AG09309 (cell line): ENCODE measurements at regions not wholly inside any gene's neighbourhood (a gene's known extent, or its start where the extent isn't known, plus 50 kb on each side); places are given as distances from the start of the nearest gene placed in this dataset.

ENCODE experiments used
- DNase-seq: peaks from one replicate; pipeline ENCODE4 v3.0.0-alpha.2; 2010; ENCODE audit warnings: low read depth
- H3K4me3 ChIP-seq: 2 replicates; pipeline ENCODE4 v1.5.1; 2011; ENCODE audit warnings: mild to moderate bottlenecking, low read depth, low read length, moderate library complexity; ENCODE audit not compliant: control insufficient read depth
- TF ChIP-seq, protein P1 (sequence below): IDR thresholded peaks from 2 replicates; pipeline ENCODE4 v1.5.1; 2011; ENCODE audit warnings: mild to moderate bottlenecking, low read depth, low read length, inconsistent platforms; ENCODE audit not compliant: insufficient read depth, control insufficient read depth; ENCODE audit errors: missing control alignments

DNA sequence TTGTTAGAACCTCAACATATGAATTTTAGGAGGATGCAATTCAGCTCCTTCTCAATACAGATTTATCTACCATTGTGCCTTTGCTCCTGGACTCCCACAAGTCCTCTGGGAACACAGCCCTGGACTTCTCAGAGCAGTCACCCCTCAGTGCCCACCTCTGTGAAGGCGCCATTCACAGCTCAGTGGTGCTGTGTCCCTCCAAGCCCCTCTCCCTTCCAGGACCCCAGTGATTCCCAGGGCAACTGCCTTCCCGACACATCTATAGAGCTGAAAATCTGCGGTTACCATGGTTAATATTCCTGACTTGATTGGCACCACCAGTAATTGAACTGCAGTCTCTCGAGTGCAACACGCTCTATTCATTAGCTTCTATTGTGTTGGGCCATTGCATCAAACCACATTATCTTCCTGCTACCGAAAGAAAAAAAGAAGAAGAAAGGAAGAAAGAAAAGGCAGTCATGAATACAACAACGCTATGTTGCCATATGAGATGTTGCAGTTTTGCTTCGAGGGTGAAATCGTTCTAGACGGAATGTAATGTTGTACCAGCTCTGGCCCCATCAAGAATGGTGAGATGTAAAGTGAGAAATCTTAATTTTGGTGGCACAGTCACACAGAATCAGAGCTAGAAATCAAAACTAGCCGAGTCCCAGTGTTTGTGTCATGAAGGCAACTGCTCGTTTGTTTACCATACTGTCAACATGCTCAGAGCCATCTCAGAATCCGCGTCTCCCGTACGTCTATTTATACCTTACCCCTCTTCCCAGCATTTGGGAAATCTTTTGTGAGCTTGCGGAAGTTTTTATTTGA lies 524.0 kb upstream of the ID2 start:
- TF ChIP-seq, protein P1, sequence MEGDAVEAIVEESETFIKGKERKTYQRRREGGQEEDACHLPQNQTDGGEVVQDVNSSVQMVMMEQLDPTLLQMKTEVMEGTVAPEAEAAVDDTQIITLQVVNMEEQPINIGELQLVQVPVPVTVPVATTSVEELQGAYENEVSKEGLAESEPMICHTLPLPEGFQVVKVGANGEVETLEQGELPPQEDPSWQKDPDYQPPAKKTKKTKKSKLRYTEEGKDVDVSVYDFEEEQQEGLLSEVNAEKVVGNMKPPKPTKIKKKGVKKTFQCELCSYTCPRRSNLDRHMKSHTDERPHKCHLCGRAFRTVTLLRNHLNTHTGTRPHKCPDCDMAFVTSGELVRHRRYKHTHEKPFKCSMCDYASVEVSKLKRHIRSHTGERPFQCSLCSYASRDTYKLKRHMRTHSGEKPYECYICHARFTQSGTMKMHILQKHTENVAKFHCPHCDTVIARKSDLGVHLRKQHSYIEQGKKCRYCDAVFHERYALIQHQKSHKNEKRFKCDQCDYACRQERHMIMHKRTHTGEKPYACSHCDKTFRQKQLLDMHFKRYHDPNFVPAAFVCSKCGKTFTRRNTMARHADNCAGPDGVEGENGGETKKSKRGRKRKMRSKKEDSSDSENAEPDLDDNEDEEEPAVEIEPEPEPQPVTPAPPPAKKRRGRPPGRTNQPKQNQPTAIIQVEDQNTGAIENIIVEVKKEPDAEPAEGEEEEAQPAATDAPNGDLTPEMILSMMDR, result no peak
- no peak for DNase-seq

GRCh38 chr2:8158711-8159110 lies 523.1 kb upstream of the ID2 start:
- TF ChIP-seq, protein P1, result no peak
- H3K4me3 ChIP-seq, result no peak overlapping the region
- no peak for DNase-seq

More for the DNA sequence above, 524.0 kb upstream of the ID2 start:
- no peak overlapping the region for H3K4me3 ChIP-seq

GRCh38 chr2:8159211-8159965 lies 522.5 kb upstream of the ID2 start:
- H3K4me3 ChIP-seq, result no peak overlapping the region
- TF ChIP-seq, protein P1, result no peak
- DNase-seq, result no peak

- H3K4me3 ChIP-seq, result no peak overlapping the region
- no peak for DNase-seq
- TF ChIP-seq, protein P1, result no peak
Measured at GRCh38 chr2:8159966-8160603, 521.8 kb upstream of the ID2 start.

DNA sequence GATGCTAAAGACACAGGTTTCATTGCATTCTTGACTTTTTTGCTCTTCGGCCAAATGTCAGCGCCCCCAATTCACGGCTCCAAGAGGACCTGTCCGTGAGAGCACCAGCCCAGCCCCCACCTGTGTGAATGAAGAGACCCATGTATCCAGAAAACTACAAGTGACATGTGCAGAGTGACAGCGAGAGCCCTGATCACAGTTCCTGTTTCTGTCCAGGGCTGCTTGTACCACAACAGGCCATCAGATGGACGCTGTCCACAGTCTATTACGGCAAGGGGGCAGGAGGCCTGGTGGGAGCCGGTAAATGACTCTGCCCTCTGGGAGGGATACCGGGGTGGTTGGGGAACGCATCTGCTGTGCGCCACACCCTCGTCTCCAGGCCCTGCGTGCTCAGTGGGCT lies 520.9 kb upstream of the ID2 start:
- DNase-seq, result no peak
- H3K4me3 ChIP-seq, result no peak overlapping the region
- TF ChIP-seq, protein P1, result no peak

- DNase-seq, result no peak
- no peak overlapping the region for H3K4me3 ChIP-seq
- TF ChIP-seq, protein P1, result no peak
Measured at GRCh38 chr2:8162552-8162951, 519.3 kb upstream of the ID2 start.
